ENCODE measurements at regions not wholly inside any gene's neighbourhood (a gene's known extent, or its start where the extent isn't known, plus 50 kb on each side); places are given as distances from the start of the nearest gene placed in this dataset.

GRCh38 chr5:163108351-163108750, 329.0 kb upstream of the CCNG1 start:
- TF ChIP-seq CTCF (IDR thresholded peaks at IDR 0.05) (no peak), POLR2A (IDR thresholded peaks at IDR 0.05) (no peak), EP300 (IDR thresholded peaks at IDR 0.05) (no peak)

Measured in ovary (tissue), 3 donors.